Liver (tissue), 8 donors: ENCODE measurements at regions not wholly inside any gene's neighbourhood (a gene's known extent, or its start where the extent isn't known, plus 50 kb on each side); places are given as distances from the start of the nearest gene placed in this dataset.

Experiments used
- DNase-seq: peaks from one replicate; pipeline ENCODE4 v3.0.0-alpha.2; 2017; ENCODE audit warnings: low spot score
- H3K27ac ChIP-seq, 2 donors: one replicate each; pipeline ENCODE4 v1.7.0; 2013; ENCODE audit warnings: inconsistent platforms in 2 of 2, low read length in 2 of 2, control low read depth in 1 of 2, low read depth in 1 of 2, mild to moderate bottlenecking in 1 of 2
- H3K27me3 ChIP-seq, 4 donors: one replicate each; pipeline versions ENCODE4 v1.6.1 to v1.7.0; 2013; ENCODE audit warnings: low read length in 3 of 4, inconsistent platforms in 1 of 4, mild to moderate bottlenecking in 1 of 4, moderate library complexity in 1 of 4; ENCODE audit not compliant: control insufficient read depth in 4 of 4, insufficient read depth in 4 of 4
- H3K36me3 ChIP-seq, 4 donors: one replicate each; pipeline versions ENCODE4 v1.6.1 to v1.7.0; 2013; ENCODE audit warnings: low read length in 3 of 4, mild to moderate bottlenecking in 3 of 4, low read depth in 1 of 4, moderate library complexity in 1 of 4; ENCODE audit not compliant: control insufficient read depth in 4 of 4, insufficient read depth in 3 of 4
- H3K4me1 ChIP-seq, 4 donors: one replicate each; pipeline versions ENCODE4 v1.6.1 to v1.7.0; 2013; ENCODE audit warnings: low read length in 3 of 4, mild to moderate bottlenecking in 3 of 4, moderate library complexity in 1 of 4; ENCODE audit not compliant: control insufficient read depth in 4 of 4, insufficient read depth in 4 of 4
- H3K4me3 ChIP-seq, 3 donors: one replicate each; pipeline versions ENCODE4 v1.6.1 to v1.7.0; 2013; ENCODE audit warnings: low read length in 3 of 3, control low read depth in 1 of 3, low read depth in 1 of 3, mild to moderate bottlenecking in 1 of 3
- H3K9ac ChIP-seq, 2 donors: one replicate each; pipeline ENCODE4 v1.7.0; 2013; ENCODE audit warnings: low read length in 2 of 2, mild to moderate bottlenecking in 2 of 2, moderate library complexity in 2 of 2, control low read depth in 1 of 2, low read depth in 1 of 2
- H3K9me3 ChIP-seq, 4 donors: one replicate each; pipeline versions ENCODE4 v1.6.1 to v1.7.0; 2013; ENCODE audit warnings: low read length in 3 of 4; ENCODE audit not compliant: control insufficient read depth in 4 of 4
- CTCF ChIP-seq: fragments of 150-350 bp; IDR thresholded peaks from 2 replicates; pipeline ENCODE4 v1.5.1; 2017; ENCODE audit warnings: improper control_type of control experiment, low read depth, low read length; ENCODE audit not compliant: missing input control
- EGR1 ChIP-seq, 2 donors: IDR thresholded peaks; 2 replicates each; pipeline ENCODE4 v1.6.1; 2016 to 2018; ENCODE audit warnings: antibody characterized with exemption in 2 of 2, low read depth in 2 of 2
- FOXA1 ChIP-seq: IDR thresholded peaks from 2 replicates; pipeline ENCODE4 v1.6.1; 2016; ENCODE audit warnings: antibody characterized with exemption
- FOXA2 ChIP-seq: IDR thresholded peaks from 2 replicates; pipeline ENCODE4 v1.6.1; 2016; ENCODE audit warnings: antibody characterized with exemption
- GABPA ChIP-seq, 2 donors: IDR thresholded peaks in 1 of 2; conservative IDR thresholded peaks in 1 of 2; 2 replicates each; pipeline ENCODE4 v1.6.1; 2016; ENCODE audit warnings: antibody characterized with exemption in 2 of 2, mild to moderate bottlenecking in 1 of 2, moderate library complexity in 1 of 2
- HNF4A ChIP-seq, 2 donors: conservative IDR thresholded peaks; 2 replicates each; pipeline ENCODE4 v1.6.1; 2016; ENCODE audit warnings: antibody characterized with exemption in 2 of 2, mild to moderate bottlenecking in 2 of 2
- HNF4G ChIP-seq: IDR thresholded peaks from 2 replicates; pipeline ENCODE4 v1.6.1; 2016; ENCODE audit warnings: antibody characterized with exemption
- JUND ChIP-seq, 2 donors: IDR thresholded peaks; 2 replicates each; pipeline ENCODE4 v1.6.1; 2016; ENCODE audit warnings: antibody characterized with exemption in 2 of 2
- NR2F2 ChIP-seq: IDR thresholded peaks from 2 replicates; pipeline ENCODE4 v1.6.1; 2016; ENCODE audit warnings: antibody characterized with exemption
- RAD21 ChIP-seq, 2 donors: IDR thresholded peaks; 2 replicates each; pipeline ENCODE4 v1.6.1; 2016; ENCODE audit warnings: antibody characterized with exemption in 2 of 2, mild to moderate bottlenecking in 2 of 2
- RXRA ChIP-seq, 2 donors: IDR thresholded peaks; 2 replicates each; pipeline ENCODE4 v1.6.1; 2017 to 2018; ENCODE audit warnings: antibody characterized with exemption in 2 of 2, mild to moderate bottlenecking in 1 of 2
- SP1 ChIP-seq: IDR thresholded peaks from 2 replicates; pipeline ENCODE4 v1.6.1; 2018; ENCODE audit warnings: antibody characterized with exemption, mild to moderate bottlenecking
- TAF1 ChIP-seq: conservative IDR thresholded peaks from 2 replicates; pipeline ENCODE4 v1.6.1; 2016; ENCODE audit warnings: antibody characterized with exemption, mild to moderate bottlenecking
- ZBTB33 ChIP-seq: IDR thresholded peaks from 2 replicates; pipeline ENCODE4 v1.6.1; 2016; ENCODE audit warnings: antibody characterized with exemption
- WGBS: extraction: QIAGEN DNeasy Blood & Tissue Kit; methylation state at CpG from one replicate; pipeline ENCODE4 v1.1.7; 2013; 5-methylcytosine and 5-hydroxymethylcytosine counted together
- TF ChIP-seq, protein P1 (sequence below): IDR thresholded peaks from 2 replicates; pipeline ENCODE4 v1.6.1; 2016; ENCODE audit warnings: antibody characterized with exemption
- TF ChIP-seq, protein P2 (sequence below): IDR thresholded peaks from 2 replicates; pipeline ENCODE4 v1.6.1; 2016; ENCODE audit warnings: antibody characterized with exemption
- donor health status: healthy.
- donor health status: healthy.
- donor health status: healthy.
- donor health status: healthy.
- donor health status: healthy.

DNA sequence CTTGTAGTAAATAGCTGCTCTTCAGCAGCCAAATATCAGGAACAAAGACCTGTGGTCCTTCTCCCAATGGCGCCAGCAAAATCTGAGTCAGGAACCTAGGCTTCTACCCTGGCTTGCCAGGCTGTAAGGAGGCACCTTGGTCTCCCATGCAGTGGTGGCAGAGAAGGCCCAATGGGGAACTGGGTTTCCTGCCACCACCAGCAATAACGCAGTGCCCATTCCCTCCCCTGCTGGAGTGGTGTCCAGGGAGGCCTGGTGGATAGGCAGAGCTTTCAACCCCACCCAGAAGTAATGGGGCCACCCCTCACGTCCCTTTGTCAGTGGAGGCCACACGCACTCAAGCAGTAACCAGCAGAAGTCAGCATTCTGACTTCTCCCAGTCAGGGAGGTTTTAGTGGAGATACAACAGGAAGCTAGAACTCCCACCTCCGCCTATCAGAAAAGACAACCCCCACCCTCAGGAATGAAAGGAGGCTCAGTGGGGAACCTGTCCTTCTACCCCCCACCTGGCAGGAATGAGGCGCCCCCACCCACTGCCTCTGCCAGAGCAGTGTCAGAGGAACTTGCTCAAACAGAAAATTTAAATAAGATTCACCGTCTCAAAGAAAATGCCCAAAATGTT lies 132.4 kb downstream of the COPS8 start (continued):
- TF ChIP-seq, protein P1, sequence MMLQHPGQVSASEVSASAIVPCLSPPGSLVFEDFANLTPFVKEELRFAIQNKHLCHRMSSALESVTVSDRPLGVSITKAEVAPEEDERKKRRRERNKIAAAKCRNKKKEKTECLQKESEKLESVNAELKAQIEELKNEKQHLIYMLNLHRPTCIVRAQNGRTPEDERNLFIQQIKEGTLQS, result no peak
- TF ChIP-seq TAF1 (no peak), CTCF (no peak)

GRCh38 chr2:237218756-237219155 lies 133.1 kb downstream of the COPS8 start:
- no peaks in the 10 kb centered on the region for H3K4me1 ChIP-seq
- H3K27me3 ChIP-seq, result no peaks in the 10 kb centered on the region
- H3K9ac ChIP-seq, result no peak overlapping the region
- no peak for DNase-seq
- no peaks in the 10 kb centered on the region for H3K36me3 ChIP-seq
- TF ChIP-seq JUND (IDR thresholded peaks at IDR 0.05) (no peak), NR2F2 (no peak), GABPA (IDR thresholded peaks at IDR 0.05 in 1 of 2, conservative IDR thresholded peaks at IDR 0.05 in 1 of 2) (no peak), ZBTB33 (no peak), HNF4G (no peak)
- no peak overlapping the region for H3K4me3 ChIP-seq
- no peak overlapping the region for H3K27ac ChIP-seq
- no peaks in the 10 kb centered on the region for H3K9me3 ChIP-seq
- WGBS, result 67% methylated on average over 2 of the region's 2 CpGs

DNA sequence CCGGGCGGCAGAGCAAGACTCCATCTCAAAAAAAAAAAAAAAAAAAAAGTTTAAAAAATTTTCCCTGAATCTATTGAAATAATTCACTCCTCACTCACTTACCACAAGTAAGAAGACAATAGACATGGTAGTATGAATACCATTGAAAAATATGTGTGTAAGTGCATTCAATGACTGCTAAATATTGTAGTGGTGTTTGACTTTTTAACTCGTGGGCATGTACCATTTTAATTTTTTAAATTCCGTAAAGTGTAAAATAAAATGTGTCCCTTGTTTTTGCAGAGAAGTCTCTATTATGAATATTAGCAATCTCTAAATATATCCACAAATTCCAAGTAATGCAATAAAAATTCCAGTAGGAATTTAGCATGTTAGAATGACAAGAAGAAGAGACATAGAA lies 134.1 kb downstream of the COPS8 start:
- Histone ChIP-seq H3K27me3 (no peaks in the 10 kb centered on the region), H3K9ac (no peak overlapping the region), H3K27ac (no peak overlapping the region), H3K4me3 (no peak overlapping the region), H3K9me3 (no peaks in the 10 kb centered on the region), H3K4me1 (no peaks in the 10 kb centered on the region), H3K36me3 (no peaks in the 10 kb centered on the region)
- TF ChIP-seq, protein P1, result no peak
- TF ChIP-seq SP1 (no peak), NR2F2 (no peak)
- 90% methylated on average over 4 of the region's 4 CpGs for WGBS
- DNase-seq, result no peak

DNA sequence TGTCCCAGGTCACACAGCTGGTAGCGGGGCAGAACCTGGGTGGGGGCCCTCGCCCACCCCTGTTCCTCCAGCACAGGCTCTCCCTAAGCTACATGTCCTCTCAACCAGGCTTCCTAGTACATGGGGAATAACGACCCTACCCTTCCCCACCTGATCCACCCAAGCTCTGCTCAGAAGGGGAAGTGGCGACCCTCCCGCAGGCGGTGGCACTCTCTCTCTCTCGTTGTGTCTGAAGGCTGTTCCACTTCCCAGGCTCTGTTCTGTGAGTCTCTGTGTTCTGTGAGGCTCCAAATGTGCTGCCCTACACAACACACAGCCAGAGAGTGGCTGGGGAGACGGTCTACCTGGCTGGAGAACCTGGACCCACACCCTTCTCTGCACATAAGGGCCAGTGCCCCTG lies 135.8 kb downstream of the COPS8 start:
- no peak overlapping the region for H3K27ac ChIP-seq
- no peak overlapping the region for H3K4me3 ChIP-seq
- no peaks in the 10 kb centered on the region for H3K27me3 ChIP-seq
- DNase-seq, result no peak
- 70% methylated on average over 8 of the region's 8 CpGs for WGBS
- H3K36me3 ChIP-seq, result no peaks in the 10 kb centered on the region
- H3K9me3 ChIP-seq, result no peaks in the 10 kb centered on the region
- no peaks in the 10 kb centered on the region for H3K4me1 ChIP-seq
- H3K9ac ChIP-seq, result no peak overlapping the region
- TF ChIP-seq, protein P1, result no peak
- no peak for TF ChIP-seq ZBTB33
- no peak for TF ChIP-seq FOXA1
- no peak for TF ChIP-seq CTCF
- TF ChIP-seq EGR1 (IDR thresholded peaks at IDR 0.05; ENCODE audit: low read depth in 2 of 2), result no peak
- no peak for TF ChIP-seq RXRA (IDR thresholded peaks at IDR 0.05)
- no peak for TF ChIP-seq FOXA2
- TF ChIP-seq, protein P2, sequence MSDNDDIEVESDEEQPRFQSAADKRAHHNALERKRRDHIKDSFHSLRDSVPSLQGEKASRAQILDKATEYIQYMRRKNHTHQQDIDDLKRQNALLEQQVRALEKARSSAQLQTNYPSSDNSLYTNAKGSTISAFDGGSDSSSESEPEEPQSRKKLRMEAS, result no peak
- TF ChIP-seq RAD21 (IDR thresholded peaks at IDR 0.05), result no peak
- no peak for TF ChIP-seq GABPA (IDR thresholded peaks at IDR 0.05 in 1 of 2, conservative IDR thresholded peaks at IDR 0.05 in 1 of 2)
- no peak for TF ChIP-seq HNF4G
- TF ChIP-seq HNF4A (conservative IDR thresholded peaks at IDR 0.05), result no peak
- TF ChIP-seq TAF1, result no peak
- TF ChIP-seq NR2F2, result no peak
